WTC11 (cell line): ENCODE measurements at regions not wholly inside any gene's neighbourhood (a gene's known extent, or its start where the extent isn't known, plus 50 kb on each side); places are given as distances from the start of the nearest gene placed in this dataset.

Experiments
- ATAC-seq: fragments of 200-7000 bp; cut with Tn5 transposase; 2 replicates; pipeline ENCODE4 v1.10.0; 2021; ENCODE audit warnings: mild to moderate bottlenecking, moderate library complexity
- CTCF ChIA-PET: fragments of 300-600 bp; sonication (Branson Sonifier 250); formaldehyde crosslinking; loops from one replicate; lab custom pipeline; 2021; ENCODE audit warnings: antibody characterized with exemption; lab: Charles Lee
- POLR2A ChIA-PET: fragments of 350-600 bp; sonication (Branson Sonifier 250); formaldehyde crosslinking; loops from one replicate; lab custom pipeline; 2021; ENCODE audit warnings: antibody characterized with exemption; lab: Charles Lee
- DNase-seq: peaks from one replicate; pipeline ENCODE4 v3.0.0; 2021; ENCODE audit warnings: low spot score
- H3K27ac Mint-ChIP-seq: 2 replicates; pipeline ENCODE4 v1.8.0; 2021; ENCODE audit warnings: mixed read lengths
- H3K27me3 Mint-ChIP-seq: 2 replicates; pipeline ENCODE4 v1.8.0; 2021; ENCODE audit warnings: low read depth, mild to moderate bottlenecking, moderate library complexity, mixed read lengths
- H3K36me3 Mint-ChIP-seq: 2 replicates; pipeline ENCODE4 v1.8.0; 2021; ENCODE audit warnings: mixed read lengths
- H3K4me1 Mint-ChIP-seq: 2 replicates; pipeline ENCODE4 v1.8.0; 2022; ENCODE audit warnings: mixed read lengths
- H3K4me3 Mint-ChIP-seq: 2 replicates; pipeline ENCODE4 v1.8.0; 2021; ENCODE audit warnings: mild to moderate bottlenecking, moderate library complexity, mixed read lengths
- H3K9me3 Mint-ChIP-seq: 2 replicates; pipeline ENCODE4 v1.8.0; 2021; ENCODE audit warnings: mixed read lengths
- ATF1 ChIP-seq: sonication (generic); formaldehyde crosslinking; IDR thresholded peaks from 2 replicates; pipeline ENCODE4 v1.8.1; 2023; ENCODE audit warnings: mild to moderate bottlenecking, moderate library complexity, missing genetic modification reagents
- CREM ChIP-seq: sonication (generic); formaldehyde crosslinking; IDR thresholded peaks from 2 replicates; pipeline ENCODE4 v1.8.1; 2022; ENCODE audit warnings: mild to moderate bottlenecking, missing genetic modification reagents, moderate library complexity
- CTCF ChIP-seq: fragments of 200-600 bp; IDR thresholded peaks from 2 replicates; pipeline ENCODE4 v1.8.0; 2022; ENCODE audit warnings: antibody characterized with exemption
- E2F5 ChIP-seq: sonication (generic); formaldehyde crosslinking; IDR thresholded peaks from 2 replicates; pipeline ENCODE4 v1.8.1; 2022; ENCODE audit warnings: mild to moderate bottlenecking, moderate library complexity, missing genetic modification reagents
- ERG ChIP-seq: fragments of 250-450 bp; sonication (Bioruptor Pico); IDR thresholded peaks from 2 replicates; pipeline ENCODE4 v1.8.0; 2021; ENCODE audit warnings: mild to moderate bottlenecking
- FOXK1 ChIP-seq: sonication (generic); formaldehyde crosslinking; IDR thresholded peaks from 2 replicates; pipeline ENCODE4 v1.8.0; 2022; ENCODE audit warnings: mild to moderate bottlenecking, moderate library complexity, missing genetic modification reagents
- GABPB1 ChIP-seq: sonication (generic); formaldehyde crosslinking; IDR thresholded peaks from 2 replicates; pipeline ENCODE4 v1.8.1; 2023; ENCODE audit warnings: mild to moderate bottlenecking, missing genetic modification reagents
- NFATC4 ChIP-seq: fragments of 250-450 bp; sonication (Bioruptor Pico); IDR thresholded peaks from 2 replicates; pipeline ENCODE4 v1.9.0; 2021; ENCODE audit warnings: mild to moderate bottlenecking
- NR1H2 ChIP-seq: sonication (generic); formaldehyde crosslinking; IDR thresholded peaks from 2 replicates; pipeline ENCODE4 v1.9.0; 2021; ENCODE audit warnings: mild to moderate bottlenecking, moderate library complexity, missing genetic modification reagents
- PRDM15 ChIP-seq: sonication (generic); formaldehyde crosslinking; IDR thresholded peaks from 2 replicates; pipeline ENCODE4 v1.8.0; 2022; ENCODE audit warnings: missing genetic modification reagents
- RELA ChIP-seq: sonication (generic); formaldehyde crosslinking; IDR thresholded peaks from 2 replicates; pipeline ENCODE4 v1.8.1; 2022; ENCODE audit warnings: missing genetic modification reagents, mild to moderate bottlenecking, borderline replicate concordance
- RORB ChIP-seq: fragments of 250-450 bp; sonication (Bioruptor Pico); IDR thresholded peaks from 2 replicates; pipeline ENCODE4 v1.9.0; 2021; ENCODE audit warnings: mild to moderate bottlenecking
- SMAD3 ChIP-seq: sonication (generic); formaldehyde crosslinking; IDR thresholded peaks from 2 replicates; pipeline ENCODE4 v1.8.0; 2022; ENCODE audit warnings: missing genetic modification reagents, mild to moderate bottlenecking, borderline replicate concordance
- SMAD4 ChIP-seq: sonication (generic); formaldehyde crosslinking; IDR thresholded peaks from 2 replicates; pipeline ENCODE4 v1.8.0; 2022; ENCODE audit warnings: mild to moderate bottlenecking, missing genetic modification reagents
- SP1 ChIP-seq: sonication (generic); formaldehyde crosslinking; conservative IDR thresholded peaks from 2 replicates; pipeline ENCODE4 v1.8.1; 2022; ENCODE audit warnings: missing genetic modification reagents
- TP53 ChIP-seq: sonication (generic); formaldehyde crosslinking; IDR thresholded peaks from 2 replicates; pipeline ENCODE4 v1.8.1; 2023; ENCODE audit warnings: mild to moderate bottlenecking, missing genetic modification reagents
- ZBTB21 ChIP-seq: sonication (generic); formaldehyde crosslinking; IDR thresholded peaks from 2 replicates; pipeline ENCODE4 v1.8.1; 2023; ENCODE audit warnings: mild to moderate bottlenecking, missing genetic modification reagents, borderline replicate concordance
- ZNF425 ChIP-seq: fragments of 250-450 bp; sonication (Bioruptor Pico); conservative IDR thresholded peaks from 2 replicates; pipeline ENCODE4 v1.9.0; 2021; ENCODE audit warnings: mild to moderate bottlenecking

GRCh38 chr12:13365748-13366366, 169.3 kb downstream of the EMP1 start:
- ATAC-seq (no peak), DNase-seq (no peak)
- no peak overlapping the region for H3K4me3 Mint-ChIP-seq
- ChIA-PET POLR2A (no interaction called here), CTCF (no interaction called here)
- peaks cover 7% of the 10 kb centered on the region for H3K4me1 Mint-ChIP-seq
- no peaks in the 10 kb centered on the region for H3K36me3 Mint-ChIP-seq
- H3K9me3 Mint-ChIP-seq, result peaks cover 18% of the 10 kb centered on the region
- no peaks in the 10 kb centered on the region for H3K27me3 Mint-ChIP-seq
- no peak overlapping the region for H3K27ac Mint-ChIP-seq
- no peak for TF ChIP-seq PRDM15 (CRISPR knock-in tag)
- TF ChIP-seq ERG, result no peak
- no peak for TF ChIP-seq TP53 (CRISPR knock-in tag)
- no peak for TF ChIP-seq GABPB1
- TF ChIP-seq ZBTB21 (CRISPR knock-in tag), result no peak
- no peak for TF ChIP-seq FOXK1 (CRISPR knock-in tag)
- no peak for TF ChIP-seq ATF1 (CRISPR knock-in tag)
- TF ChIP-seq ZNF425 (CRISPR knock-in tag), result no peak
- TF ChIP-seq SMAD3 (CRISPR knock-in tag), result no peak
- TF ChIP-seq E2F5 (CRISPR knock-in tag), result no peak
- TF ChIP-seq SP1, result no peak
- TF ChIP-seq CTCF, result no peak
- no peak for TF ChIP-seq SMAD4 (CRISPR knock-in tag)
- TF ChIP-seq RORB (CRISPR knock-in tag), result no peak
- TF ChIP-seq RELA, result no peak
- no peak for TF ChIP-seq NFATC4
- TF ChIP-seq NR1H2, result no peak
- no peak for TF ChIP-seq CREM (CRISPR knock-in tag)
